ENCODE measurements at regions not wholly inside any gene's neighbourhood (a gene's known extent, or its start where the extent isn't known, plus 50 kb on each side); places are given as distances from the start of the nearest gene placed in this dataset.

DNA sequence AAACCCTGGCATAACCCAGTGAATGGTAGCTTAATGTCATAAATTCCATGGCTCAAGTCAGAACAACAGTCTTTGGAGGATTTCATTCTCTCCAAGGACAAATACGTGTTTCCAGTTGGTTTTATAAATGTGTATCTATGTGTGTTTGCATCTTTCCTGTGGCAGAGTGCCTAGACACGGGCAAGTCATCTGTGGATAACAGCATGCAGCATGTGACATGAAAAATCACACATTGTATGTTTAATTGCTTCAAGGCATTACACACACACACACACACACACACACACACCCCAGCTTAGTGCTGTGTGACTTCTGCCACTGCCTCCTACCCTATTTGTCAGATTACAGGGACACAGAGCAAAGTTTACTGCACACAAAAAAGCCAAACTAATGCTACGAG is 68.2 kb upstream of the SSX2IP start:
- DNase-seq (ENCODE audit: low read depth) = no peak
- Mint-ChIP-seq H3K4me3 (ENCODE audit: unreplicated experiment) (no peak overlapping the region), H3K9me3 (ENCODE audit: unreplicated experiment) (no peaks in the 10 kb centered on the region), H3K27me3 (ENCODE audit: low read depth, unreplicated experiment) (peaks cover 5% of the 10 kb centered on the region), H3K27ac (ENCODE audit: unreplicated experiment) (no peak overlapping the region), H3K36me3 (ENCODE audit: low read depth, unreplicated experiment) (no peaks in the 10 kb centered on the region), H3K4me1 (ENCODE audit: low read depth, unreplicated experiment) (peaks cover 11% of the 10 kb centered on the region)
- H4K20me1 ChIP-seq (ENCODE audit: insufficient read depth, low read length) = no peaks in the 10 kb centered on the region
- no peak for TF ChIP-seq EZH2 (IDR thresholded peaks at IDR 0.05; ENCODE audit: insufficient read depth, low read length)
- TF ChIP-seq, protein P1, sequence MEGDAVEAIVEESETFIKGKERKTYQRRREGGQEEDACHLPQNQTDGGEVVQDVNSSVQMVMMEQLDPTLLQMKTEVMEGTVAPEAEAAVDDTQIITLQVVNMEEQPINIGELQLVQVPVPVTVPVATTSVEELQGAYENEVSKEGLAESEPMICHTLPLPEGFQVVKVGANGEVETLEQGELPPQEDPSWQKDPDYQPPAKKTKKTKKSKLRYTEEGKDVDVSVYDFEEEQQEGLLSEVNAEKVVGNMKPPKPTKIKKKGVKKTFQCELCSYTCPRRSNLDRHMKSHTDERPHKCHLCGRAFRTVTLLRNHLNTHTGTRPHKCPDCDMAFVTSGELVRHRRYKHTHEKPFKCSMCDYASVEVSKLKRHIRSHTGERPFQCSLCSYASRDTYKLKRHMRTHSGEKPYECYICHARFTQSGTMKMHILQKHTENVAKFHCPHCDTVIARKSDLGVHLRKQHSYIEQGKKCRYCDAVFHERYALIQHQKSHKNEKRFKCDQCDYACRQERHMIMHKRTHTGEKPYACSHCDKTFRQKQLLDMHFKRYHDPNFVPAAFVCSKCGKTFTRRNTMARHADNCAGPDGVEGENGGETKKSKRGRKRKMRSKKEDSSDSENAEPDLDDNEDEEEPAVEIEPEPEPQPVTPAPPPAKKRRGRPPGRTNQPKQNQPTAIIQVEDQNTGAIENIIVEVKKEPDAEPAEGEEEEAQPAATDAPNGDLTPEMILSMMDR (IDR thresholded peaks at IDR 0.05; ENCODE audit: insufficient read depth, low read depth, low read length) = no peak
- no peak overlapping the region for H2AFZ ChIP-seq (ENCODE audit: low read depth, low read length)
- H3K79me2 ChIP-seq (ENCODE audit: insufficient read depth, low read length) = no peaks in the 10 kb centered on the region
- H3K9ac ChIP-seq (ENCODE audit: low read length) = no peak overlapping the region
- peaks cover 14% of the 10 kb centered on the region for H3K4me1 ChIP-seq (ENCODE audit: insufficient read depth, low read length)
- no peaks in the 10 kb centered on the region for H3K9me3 ChIP-seq (ENCODE audit: insufficient read depth, low read depth, low read length)
- H3K36me3 ChIP-seq (ENCODE audit: insufficient read depth, low read length) = no peaks in the 10 kb centered on the region
- no peak overlapping the region for H3K4me3 ChIP-seq (ENCODE audit: insufficient read depth, low read depth, low read length)
- peak overlapping the region; percentile 81 for H3K4me2 ChIP-seq (ENCODE audit: low read length)
- no peaks in the 10 kb centered on the region for H3K27me3 ChIP-seq (ENCODE audit: insufficient read depth, low read length)
- no peak overlapping the region for H3K27ac ChIP-seq (ENCODE audit: low read depth, low read length)
- FAIRE-seq = peak; percentile 32

GRCh38 chr1:84757301-84757700 is 67.0 kb upstream of the SSX2IP start:
- Histone ChIP-seq H3K27me3 (ENCODE audit: insufficient read depth, low read length) (no peaks in the 10 kb centered on the region), H4K20me1 (ENCODE audit: insufficient read depth, low read length) (no peaks in the 10 kb centered on the region), H3K9me3 (ENCODE audit: insufficient read depth, low read depth, low read length) (no peaks in the 10 kb centered on the region), H3K79me2 (ENCODE audit: insufficient read depth, low read length) (no peaks in the 10 kb centered on the region), H3K9ac (ENCODE audit: low read length) (no peak overlapping the region), H3K4me2 (ENCODE audit: low read length) (no peak overlapping the region), H3K4me3 (ENCODE audit: insufficient read depth, low read depth, low read length) (no peak overlapping the region), H2AFZ (ENCODE audit: low read depth, low read length) (no peak overlapping the region), H3K27ac (ENCODE audit: low read depth, low read length) (no peak overlapping the region), H3K36me3 (ENCODE audit: insufficient read depth, low read length) (no peaks in the 10 kb centered on the region), H3K4me1 (ENCODE audit: insufficient read depth, low read length) (peaks cover 14% of the 10 kb centered on the region)
- Mint-ChIP-seq H3K27me3 (ENCODE audit: low read depth, unreplicated experiment) (peaks cover 5% of the 10 kb centered on the region), H3K36me3 (ENCODE audit: low read depth, unreplicated experiment) (no peaks in the 10 kb centered on the region), H3K4me3 (ENCODE audit: unreplicated experiment) (no peak overlapping the region), H3K4me1 (ENCODE audit: low read depth, unreplicated experiment) (peaks cover 12% of the 10 kb centered on the region), H3K9me3 (ENCODE audit: unreplicated experiment) (no peaks in the 10 kb centered on the region), H3K27ac (ENCODE audit: unreplicated experiment) (no peak overlapping the region)
- no peak for TF ChIP-seq EZH2 (IDR thresholded peaks at IDR 0.05; ENCODE audit: insufficient read depth, low read length)
- TF ChIP-seq, protein P1 (IDR thresholded peaks at IDR 0.05; ENCODE audit: insufficient read depth, low read depth, low read length) = no peak
- DNase-seq (ENCODE audit: low read depth) (no peak), FAIRE-seq (no peak)

DNA sequence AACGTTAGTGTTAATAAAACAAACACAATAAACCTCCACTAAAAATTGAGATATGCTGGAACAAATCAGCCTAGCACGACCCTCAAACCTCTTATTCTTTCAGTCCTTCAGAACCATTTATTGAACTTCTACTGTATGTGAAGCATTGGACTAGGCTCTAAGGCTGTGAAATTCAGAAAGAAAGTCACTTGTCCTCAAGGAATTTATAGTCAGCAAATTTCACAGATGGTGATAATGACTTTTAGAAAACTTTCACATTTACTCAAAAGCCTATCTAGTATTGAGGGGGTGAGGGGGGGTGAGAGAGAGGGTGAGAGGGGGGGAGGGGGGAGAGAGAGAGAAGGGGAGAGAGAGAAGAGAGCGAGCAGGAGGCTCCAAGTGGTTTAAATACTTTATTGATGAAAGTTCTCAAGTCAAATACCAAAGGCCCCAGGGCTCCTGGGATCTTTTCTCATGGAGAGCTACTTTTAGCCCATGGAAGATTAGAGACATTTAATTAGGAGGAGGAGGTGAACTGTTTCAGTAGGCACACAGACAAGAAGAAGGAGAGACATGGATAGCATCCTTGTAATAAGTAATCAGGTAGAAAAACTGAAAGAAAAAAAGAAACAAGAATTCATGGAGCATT is 66.3 kb upstream of the SSX2IP start:
- Mint-ChIP-seq H3K9me3 (ENCODE audit: unreplicated experiment) (no peaks in the 10 kb centered on the region), H3K36me3 (ENCODE audit: low read depth, unreplicated experiment) (no peaks in the 10 kb centered on the region), H3K27me3 (ENCODE audit: low read depth, unreplicated experiment) (no peaks in the 10 kb centered on the region), H3K4me3 (ENCODE audit: unreplicated experiment) (no peak overlapping the region), H3K27ac (ENCODE audit: unreplicated experiment) (no peak overlapping the region), H3K4me1 (ENCODE audit: low read depth, unreplicated experiment) (peaks cover 12% of the 10 kb centered on the region)
- Histone ChIP-seq H3K79me2 (ENCODE audit: insufficient read depth, low read length) (no peaks in the 10 kb centered on the region), H3K4me2 (ENCODE audit: low read length) (no peak overlapping the region), H4K20me1 (ENCODE audit: insufficient read depth, low read length) (no peaks in the 10 kb centered on the region), H3K9ac (ENCODE audit: low read length) (no peak overlapping the region), H3K9me3 (ENCODE audit: insufficient read depth, low read depth, low read length) (no peaks in the 10 kb centered on the region), H3K4me1 (ENCODE audit: insufficient read depth, low read length) (peaks cover 14% of the 10 kb centered on the region), H3K4me3 (ENCODE audit: insufficient read depth, low read depth, low read length) (no peak overlapping the region), H3K36me3 (ENCODE audit: insufficient read depth, low read length) (no peaks in the 10 kb centered on the region), H3K27ac (ENCODE audit: low read depth, low read length) (no peak overlapping the region), H2AFZ (ENCODE audit: low read depth, low read length) (no peak overlapping the region), H3K27me3 (ENCODE audit: insufficient read depth, low read length) (no peaks in the 10 kb centered on the region)
- DNase-seq (ENCODE audit: low read depth) = no peak
- FAIRE-seq = no peak
- TF ChIP-seq, protein P1 (IDR thresholded peaks at IDR 0.05; ENCODE audit: insufficient read depth, low read depth, low read length) = no peak
- no peak for TF ChIP-seq EZH2 (IDR thresholded peaks at IDR 0.05; ENCODE audit: insufficient read depth, low read length)
